Activated T-cell treated with anti-CD3 and anti-CD28 coated beads for 48 hours (primary cell): ENCODE measurements at regions not wholly inside any gene's neighbourhood (a gene's known extent, or its start where the extent isn't known, plus 50 kb on each side); places are given as distances from the start of the nearest gene placed in this dataset.

Source experiments
- DNase-seq: peaks from one replicate; pipeline ENCODE4 v3.0.0-alpha.2; 2020; ENCODE audit warnings: low read depth

DNA sequence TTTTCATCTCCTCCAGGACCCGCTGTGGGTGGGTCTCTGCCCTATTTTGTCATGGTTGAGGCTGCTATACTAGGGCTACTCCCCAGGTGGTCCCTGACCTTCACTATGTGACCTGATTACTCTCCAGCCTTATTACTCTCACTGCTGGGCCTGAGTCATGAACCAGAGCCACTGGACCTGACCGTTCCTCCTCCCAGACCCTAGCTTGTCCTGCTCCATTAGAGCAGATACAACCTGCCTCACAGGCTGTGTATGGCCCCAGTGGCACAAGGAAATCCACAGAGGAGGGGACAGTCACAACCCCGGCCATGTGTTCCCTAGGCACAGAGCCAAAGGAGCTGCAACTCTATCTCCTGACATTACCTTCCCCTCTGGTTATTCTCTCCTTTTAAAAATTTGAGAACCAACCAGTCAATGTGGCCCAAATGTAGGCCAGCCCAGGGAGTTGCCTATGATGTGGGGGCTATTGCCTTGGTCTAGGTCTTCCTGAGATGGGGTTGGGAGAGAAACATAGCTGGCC is 96.0 kb upstream of the FSTL4 start:
- DNase-seq: no peak

DNA sequence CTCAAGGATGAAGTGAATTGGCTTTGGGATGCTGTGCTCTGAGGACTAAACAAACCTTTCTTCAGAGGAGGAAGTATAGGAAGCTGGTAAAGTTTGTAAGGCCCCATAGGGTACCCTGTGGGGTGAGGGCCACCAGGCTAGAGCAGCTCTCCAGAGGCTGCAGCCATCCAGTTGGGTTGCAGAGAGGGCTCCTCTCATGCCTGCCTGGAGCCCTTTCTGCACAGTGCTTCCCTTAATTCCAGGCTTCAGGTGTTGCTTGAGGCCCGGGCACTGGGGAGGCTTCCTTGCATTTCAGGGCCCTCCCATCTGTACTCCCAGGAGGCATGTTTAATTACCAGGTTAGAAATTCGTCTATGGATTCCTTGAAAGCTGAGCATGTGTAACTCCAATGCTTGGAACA is 95.3 kb upstream of the FSTL4 start:
- DNase-seq: no peak

DNA sequence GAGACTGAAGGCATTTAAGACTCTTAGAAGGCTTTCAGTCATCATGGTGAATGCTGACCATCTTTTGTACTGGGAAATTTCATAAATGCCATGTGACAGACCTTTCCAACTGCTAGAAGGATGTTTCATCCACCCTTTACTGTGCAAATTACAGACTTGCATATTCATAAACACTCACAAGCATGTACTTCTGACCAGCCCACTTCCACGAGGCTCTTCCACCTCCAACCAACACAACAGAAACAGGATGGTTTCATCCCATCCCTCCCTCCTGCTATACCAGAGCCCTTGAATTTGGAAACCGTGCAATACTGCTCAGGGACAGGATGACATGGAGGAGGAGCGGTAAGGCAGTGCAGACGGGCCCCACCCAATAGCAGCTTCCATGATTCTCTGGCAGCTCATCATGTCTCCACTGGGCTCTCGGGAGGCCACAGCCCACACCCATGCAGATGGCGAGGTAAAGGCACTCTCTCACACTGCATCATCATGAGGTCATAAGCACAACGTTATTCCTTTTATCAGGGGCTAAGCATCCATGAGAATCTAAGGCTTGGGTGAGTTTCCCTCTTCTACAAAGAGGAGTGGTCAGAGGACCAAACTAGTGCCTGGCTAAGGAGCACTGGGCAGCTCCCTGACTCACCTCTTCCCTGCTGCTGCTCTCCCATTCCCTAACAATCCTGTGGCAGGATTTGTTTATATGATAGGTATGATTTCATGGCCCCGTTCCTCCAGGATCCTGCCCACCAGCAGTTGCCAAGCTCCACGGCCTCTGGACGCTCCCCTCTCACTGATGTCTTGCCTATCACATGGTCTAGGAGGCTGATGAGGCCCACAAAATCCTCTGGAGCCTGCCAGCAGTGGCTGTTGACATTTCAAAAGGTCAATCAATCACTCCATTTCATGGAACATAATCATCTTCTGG is 94.4 kb upstream of the FSTL4 start:
- no peak for DNase-seq

DNA sequence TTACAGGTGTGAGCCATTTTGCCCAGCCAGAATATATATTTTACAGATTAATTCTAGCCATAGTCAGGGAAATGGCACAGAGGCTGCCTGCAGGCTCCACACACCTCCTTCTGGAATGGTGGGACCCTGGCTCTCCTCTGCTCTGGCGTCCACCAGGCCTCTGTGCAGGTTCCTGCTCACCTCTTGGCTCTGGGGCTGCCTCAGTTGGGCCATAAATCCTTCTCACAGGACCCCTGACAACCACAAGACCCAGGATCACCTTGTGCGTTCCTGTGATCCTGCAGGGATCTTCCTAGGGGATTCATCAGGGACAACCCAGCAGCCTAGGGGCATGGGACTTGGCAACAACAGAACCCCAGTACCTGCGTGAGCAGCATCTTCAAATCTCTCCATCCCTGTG is 93.0 kb upstream of the FSTL4 start:
- DNase-seq: no peak

DNA sequence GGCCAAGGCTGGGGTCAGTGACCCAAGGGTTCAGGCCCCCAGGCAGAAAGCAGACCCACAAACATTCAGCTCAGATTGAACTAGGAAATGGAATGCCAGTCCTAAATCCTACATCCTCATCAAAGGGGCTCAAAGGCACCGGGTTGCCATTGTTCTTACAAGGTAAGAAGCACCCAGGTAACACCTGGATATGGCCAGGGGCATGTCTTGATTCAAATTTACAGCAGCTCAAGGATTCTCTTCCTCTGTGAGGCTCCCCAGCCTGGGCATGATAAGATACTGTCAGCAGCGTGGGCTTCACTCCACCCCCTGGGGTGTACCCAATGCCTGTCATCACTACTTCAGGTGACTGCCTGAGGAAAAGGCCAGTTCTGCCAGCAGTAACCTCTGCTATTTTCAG is 92.1 kb upstream of the FSTL4 start:
- no peak for DNase-seq

DNA sequence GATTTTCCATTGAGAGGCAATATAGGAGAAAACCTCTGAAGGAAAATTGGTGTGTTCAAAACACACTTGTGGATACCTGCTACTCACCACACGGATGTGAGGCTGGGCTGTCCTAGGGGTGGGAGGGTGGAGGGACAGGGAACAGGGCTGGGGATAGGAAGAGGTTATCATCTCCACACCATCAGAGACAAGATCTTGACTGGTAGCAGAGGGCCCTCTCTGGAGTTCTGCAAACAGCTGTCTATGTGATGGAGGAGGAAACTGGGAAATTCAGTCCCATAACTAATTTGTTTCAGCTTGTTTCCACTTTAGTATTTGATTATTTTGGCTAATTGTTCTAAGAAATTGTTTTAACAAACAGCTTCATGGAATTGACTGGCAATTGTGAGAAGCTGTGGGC is 91.6 kb upstream of the FSTL4 start:
- DNase-seq: no peak

DNA sequence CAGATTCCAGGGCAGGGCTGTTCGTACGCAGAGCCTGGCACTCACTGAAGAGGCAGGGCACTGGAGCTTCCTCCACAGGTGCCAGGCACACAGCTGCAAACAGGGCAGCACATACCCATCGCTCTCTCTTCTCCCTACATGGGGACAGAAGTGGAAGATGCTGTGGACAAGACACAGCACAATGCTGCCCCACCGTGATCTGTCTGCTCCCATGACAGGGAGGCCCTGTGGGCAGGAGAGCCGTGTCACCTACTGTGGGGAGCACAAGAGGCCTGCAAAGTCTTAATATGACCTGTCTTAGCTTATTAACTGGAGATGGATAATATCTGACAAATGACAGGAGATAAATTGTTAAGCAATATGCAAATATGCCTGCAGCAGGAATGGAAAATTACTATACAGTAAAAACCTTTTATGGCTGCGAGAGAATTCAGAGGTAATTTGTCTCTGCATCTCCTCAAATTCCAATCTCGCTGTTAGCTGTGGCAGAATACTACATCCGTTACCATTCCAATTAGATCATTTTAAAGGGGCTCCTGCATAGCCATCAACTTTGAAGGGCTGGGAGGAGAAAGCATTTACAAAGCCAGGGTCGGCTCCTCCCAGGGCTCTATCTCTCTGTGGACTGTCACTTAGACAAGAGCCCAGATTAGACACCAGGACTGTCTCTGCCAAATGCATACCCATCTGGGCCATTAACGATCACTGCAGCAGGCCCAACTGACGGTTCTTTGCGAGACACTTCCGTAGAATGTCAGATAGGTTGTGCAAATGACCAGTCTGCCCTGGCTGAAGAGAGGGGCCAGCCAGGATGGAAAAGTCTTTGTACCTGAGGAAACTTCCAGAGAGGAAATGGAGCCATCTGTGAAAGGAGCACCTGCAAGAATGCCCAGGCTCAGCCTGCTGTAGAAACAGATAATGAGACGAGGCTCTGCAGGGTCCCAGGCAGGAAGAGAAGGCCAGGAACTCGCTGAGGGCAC is 90.7 kb upstream of the FSTL4 start:
- no peak for DNase-seq

DNA sequence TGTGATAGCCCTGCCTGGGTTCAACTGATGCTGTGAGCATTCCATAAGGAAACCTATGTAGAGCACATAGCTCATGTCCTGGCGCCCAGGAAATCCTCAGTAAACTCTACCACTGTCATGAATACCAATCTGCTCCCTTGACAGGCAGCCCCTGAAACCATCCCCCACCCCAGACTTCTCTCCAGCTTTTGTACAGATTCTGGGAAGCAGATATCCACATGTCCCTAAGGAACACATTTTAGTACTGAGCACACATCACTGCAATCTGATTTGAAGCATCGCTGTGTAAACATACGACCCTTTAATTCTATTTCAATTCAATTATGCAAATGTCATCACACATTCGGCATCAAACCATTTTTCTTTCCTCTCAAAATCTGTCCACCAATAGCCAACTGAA is 89.5 kb upstream of the FSTL4 start:
- DNase-seq: no peak

DNA sequence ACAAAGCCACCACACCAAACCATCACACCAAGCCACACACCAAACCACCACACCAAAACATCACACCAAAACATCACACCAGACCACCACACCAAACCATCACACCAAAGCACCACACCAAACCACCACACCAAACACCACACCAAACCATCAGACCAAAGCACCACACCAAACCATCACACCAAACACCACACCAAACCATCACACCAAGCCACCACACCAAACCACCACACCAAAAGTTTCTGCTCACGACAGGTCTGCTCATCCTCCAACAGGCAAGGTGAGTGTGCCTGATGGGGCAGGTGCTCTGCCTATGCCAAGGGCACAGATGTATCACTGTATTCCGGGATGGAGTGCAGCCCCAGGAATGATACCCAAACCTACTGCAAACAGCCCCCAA is 87.9 kb upstream of the FSTL4 start:
- DNase-seq: no peak

DNA sequence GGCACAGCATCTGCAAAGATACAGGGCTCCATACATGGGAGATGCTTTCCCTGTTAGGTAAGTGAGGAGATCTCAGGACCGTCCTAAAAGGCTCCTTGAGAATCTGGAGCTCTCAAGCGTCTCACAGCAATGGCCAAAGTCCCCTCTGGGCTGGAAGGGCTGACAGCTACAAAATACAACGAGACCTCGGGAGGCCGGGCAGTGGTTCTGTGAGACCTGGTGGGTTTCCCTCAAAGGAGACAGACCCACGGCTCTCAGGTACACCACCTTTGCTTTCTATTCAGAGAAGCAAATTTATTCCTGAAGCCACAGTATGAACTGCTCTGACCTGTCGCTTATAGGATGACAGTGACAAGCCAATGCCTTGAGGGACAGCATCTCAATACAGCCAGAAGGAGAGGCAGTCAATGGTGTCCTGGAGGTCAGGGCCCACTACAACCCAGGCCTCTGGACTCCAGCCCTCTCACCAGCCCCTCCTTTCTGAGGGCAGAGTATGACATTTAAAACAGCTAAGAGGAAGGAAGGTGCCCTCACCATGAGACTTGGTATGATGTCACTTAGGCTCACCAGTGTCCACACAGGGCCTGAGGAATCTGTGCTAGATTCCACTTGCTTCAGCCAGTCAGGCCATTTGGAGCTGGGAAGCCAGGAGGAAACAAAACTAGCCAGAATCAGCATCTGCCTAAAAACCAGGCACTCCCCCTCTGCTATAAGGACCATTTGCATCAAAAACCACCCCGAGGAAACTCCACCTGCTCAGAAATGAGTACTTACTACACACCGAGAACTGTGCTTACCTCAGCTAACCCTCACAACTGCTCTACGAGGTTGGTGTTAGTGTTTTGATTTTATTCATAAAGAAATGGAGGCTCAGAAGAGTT is 86.5 kb upstream of the FSTL4 start:
- DNase-seq: no peak

DNA sequence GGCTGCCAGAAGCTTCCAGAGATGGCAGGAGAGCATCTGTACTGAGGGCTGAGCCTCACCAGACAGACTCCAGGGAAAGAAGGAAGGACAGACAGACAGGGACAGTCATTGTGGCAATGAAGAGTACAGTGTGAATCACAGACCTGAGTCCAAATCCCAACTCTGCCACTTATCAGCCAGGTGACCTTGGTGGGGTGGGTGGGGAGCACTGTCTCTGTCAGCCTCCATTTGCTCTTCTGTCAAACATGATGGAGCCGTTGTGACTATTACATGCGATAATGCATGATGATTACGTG is 85.9 kb upstream of the FSTL4 start:
- DNase-seq: no peak

DNA sequence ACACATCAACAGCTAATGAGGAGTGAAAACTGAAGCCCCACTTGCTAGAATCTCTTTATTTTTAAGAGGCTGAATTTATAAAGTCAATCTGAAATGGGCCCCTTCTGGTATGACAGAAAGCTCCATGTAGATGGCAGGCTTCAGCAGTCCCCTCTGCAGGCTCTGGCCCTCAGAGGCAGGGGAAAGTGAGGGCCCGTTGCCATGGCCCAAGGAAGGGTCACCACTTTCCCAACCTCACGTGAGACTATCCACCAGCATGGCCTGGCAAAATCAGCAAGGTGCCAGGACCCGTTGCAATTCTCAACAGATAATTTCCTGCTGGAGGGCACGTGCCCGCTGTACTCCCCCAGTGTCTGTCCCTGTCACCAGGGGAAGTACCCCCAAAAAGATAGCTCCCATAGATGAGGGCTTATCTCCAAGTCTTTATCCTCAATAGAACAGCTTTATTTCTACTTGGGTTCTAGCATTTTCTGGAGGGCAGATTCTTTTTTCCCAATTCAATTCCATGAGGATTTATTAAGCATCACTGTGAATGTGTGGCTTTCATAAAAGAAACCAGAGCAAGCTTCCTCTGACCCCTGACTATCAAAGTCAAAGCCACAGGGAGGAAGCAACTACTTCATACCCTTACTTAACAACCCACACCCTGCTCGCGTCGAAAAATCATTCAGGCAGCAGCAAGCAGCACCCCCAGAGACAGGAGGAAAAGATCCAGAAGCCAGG is 85.4 kb upstream of the FSTL4 start:
- no peak for DNase-seq

DNA sequence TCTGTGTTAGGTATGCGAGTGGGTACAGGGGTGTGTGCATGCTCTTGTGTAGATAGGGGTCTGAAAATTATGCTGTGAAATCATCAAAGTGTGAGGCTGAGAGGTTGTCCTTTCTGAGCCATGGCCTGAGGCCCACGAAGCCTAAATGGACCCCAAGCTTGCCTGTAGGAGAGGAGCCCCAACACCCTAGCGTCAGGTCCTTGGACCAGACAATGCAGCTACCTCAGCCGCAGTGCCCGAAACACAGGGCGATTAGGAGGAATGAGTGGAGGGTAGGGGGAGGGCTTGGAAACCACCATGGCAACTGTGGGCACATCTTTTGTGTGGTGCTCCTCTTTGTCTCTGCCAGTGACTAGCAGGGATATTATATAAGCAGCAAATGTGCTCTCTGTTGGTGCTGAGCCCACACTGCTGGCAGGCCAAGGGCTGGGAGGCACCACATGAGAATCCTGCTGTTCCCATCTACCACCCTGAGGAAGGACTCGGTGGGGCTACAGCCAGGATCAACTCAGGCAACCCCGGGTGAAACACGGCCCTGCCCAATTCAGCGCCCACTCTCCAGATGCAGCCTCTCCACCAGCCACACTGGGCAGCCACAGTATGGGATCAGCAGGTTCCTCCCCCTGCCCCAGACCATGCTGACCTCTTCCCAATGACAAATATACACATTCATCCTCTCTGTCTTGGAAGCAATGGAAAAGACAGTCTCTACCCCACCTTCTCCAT is 84.6 kb upstream of the FSTL4 start:
- no peak for DNase-seq

DNA sequence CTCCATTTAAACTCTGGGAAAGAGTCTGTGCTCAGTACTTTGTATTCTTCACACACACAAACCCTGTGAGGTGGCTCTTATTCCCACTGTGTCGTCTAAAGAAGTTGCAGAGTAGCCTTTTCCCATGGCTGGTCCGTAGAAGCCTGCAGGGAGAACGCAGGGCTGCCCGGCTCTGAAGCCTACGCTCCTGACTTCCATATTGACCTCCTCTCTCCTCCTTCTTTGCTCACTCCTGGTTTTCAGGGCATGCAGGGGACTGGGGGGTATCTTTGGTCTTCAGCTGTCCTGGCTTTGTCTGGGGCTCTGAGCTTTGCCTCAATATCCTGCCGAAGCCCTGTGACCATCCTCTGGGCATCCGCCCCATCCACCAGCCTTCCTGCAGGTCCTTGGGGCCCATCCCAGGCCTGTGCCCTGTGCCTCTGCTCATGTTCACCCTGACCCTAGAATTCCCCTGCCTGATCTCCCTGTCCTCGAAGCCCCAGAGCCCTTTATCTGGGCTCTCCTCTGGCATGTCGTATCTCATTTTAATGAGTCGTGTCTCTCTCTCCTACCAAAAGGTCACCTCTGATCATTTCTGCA is 83.8 kb upstream of the FSTL4 start:
- no peak for DNase-seq

DNA sequence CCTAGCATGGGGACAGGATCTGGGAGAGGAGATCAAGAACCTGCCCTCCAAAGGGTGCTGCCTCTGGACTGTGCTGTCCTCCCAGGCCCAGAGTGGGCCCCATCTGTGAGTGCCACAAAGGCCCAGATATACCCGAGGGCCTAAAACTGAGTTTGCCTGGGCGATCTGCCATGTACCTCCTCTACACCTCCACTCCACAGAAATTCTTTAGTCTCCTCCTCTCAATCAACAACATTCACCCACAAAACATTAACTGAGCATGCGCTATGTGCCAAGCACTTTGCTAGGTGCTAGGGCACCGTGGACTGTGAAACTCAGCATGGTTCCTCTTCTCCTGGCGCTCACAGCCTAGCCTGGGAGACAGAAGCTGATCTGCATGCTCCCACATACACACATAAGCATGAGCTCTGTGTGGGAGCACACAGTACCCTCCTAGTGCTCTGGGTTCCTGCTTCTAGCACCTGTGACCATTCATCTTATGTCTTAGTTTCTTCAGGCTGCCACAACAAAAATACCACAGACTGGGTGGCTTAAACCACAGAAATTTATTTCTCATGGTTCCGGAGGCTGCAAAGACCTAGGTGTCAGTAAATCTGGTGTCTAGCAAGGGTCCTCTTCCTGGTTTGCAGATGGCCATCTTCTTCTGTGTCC is 82.0 kb upstream of the FSTL4 start:
- DNase-seq: no peak

DNA sequence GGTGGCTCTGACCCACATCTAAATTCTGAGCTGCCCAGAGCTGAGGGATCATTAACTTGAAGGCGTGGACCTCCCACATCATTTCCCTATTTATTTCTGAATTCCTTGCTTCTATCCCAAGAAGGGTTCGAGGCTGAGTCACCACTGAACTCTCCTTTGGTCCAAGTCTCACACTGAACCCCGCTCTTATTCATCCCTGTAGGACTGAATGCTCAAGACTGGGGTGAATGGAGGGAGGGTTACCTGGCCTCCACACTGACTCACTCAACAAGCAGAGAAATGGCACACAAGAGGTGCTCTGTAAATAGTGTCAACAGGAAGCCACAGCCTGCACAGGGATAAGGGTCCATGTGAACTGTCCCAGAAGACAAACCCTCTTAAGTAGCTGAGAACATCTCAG is 79.1 kb upstream of the FSTL4 start:
- DNase-seq: no peak

DNA sequence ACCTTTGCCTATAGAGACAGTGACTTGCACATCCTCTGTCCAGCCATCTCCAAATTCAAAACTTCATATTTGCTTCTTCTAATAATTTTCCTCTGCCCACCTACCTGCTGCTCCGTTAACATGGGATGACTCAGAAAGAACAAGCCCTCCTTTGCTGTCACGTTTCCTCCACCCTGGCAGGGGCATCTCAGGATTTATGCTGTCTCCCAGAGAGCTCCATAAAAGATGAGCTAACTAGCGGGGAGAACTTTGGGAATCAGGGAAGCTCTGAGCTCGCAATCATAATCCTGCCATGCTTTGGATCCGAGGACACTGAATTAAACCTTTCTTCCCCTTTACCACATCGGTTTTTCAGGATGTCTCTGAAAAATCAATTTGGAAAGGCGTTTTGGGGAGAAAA is 78.4 kb upstream of the FSTL4 start:
- no peak for DNase-seq

DNA sequence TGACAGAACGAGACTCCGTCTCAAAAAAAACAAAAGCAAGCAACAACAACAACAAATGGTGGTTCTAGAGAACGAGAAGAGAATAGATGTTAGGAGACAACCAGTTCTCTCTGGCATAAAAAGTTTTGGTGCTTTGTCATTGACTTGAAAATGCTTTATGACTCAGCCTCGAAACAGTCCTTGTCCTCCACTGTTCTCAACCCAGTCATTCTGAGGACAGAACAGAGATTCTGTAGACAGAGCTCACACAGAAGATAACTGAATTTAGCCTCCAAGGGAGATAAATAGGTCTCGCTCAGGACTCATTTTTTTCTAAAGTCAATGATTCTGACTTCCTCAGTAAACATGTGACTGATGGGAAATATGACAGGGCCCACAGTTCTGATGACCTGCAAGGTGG is 76.0 kb upstream of the FSTL4 start:
- no peak for DNase-seq

DNA sequence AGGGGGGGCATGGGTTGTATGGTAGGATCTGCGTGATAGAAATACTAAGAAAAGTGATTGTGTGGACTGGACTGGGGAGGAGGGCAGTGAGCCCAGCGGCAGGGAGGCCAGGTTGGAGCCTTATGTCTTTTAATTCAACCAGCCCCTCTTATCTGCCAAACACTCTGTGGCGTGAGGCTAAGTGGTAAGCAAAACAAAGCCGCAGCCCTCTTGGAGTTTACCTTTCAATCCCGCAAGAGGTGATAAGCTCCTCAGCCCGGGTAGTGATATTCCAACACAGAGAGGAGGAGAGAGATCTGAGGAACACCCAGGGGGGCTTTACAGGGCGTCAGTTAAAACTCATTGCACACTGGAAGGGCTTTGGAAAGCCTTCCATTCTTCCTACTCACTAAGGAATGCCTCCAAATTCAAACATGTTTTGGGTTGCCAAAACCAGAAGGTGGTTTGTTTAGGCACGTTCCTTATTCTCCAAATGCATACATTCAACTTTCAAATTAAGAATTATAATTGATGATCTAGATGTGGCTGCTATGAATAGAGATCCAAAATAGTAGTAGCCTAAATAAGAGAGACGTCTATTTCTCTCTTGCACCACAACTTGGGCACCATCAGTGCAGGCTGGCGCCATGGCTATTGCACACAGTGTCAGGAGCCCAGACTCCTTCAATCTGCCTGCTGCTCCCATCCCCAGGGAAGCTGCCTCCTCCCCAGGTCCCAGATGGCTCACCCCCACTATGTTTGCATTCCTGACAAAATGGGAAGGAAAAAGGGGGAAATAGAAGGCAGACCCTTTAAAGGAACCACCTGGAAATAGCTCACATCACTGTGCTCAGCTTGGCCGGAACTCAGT is 75.1 kb upstream of the FSTL4 start:
- DNase-seq: no peak
